HEK293 (cell line): ENCODE measurements at regions not wholly inside any gene's neighbourhood (a gene's known extent, or its start where the extent isn't known, plus 50 kb on each side); places are given as distances from the start of the nearest gene placed in this dataset.

Source experiments
- GLI4 ChIP-seq: fragments of 450-650 bp; formaldehyde crosslinking; IDR thresholded peaks from 2 replicates; pipeline ENCODE4 v1.5.1; 2016; ENCODE audit warnings: missing biosample characterization, missing genetic modification characterization
- KLF9 ChIP-seq: fragments of 450-650 bp; formaldehyde crosslinking; IDR thresholded peaks from 2 replicates; pipeline ENCODE4 v1.5.1; 2016; ENCODE audit warnings: missing biosample characterization, missing genetic modification characterization, low read depth
- ZNF48 ChIP-seq: fragments of 450-650 bp; formaldehyde crosslinking; IDR thresholded peaks from 2 replicates; pipeline ENCODE4 v1.5.1; 2016; ENCODE audit warnings: missing biosample characterization, missing genetic modification characterization
- ZNF660 ChIP-seq: fragments of 450-650 bp; IDR thresholded peaks from 2 replicates; pipeline ENCODE4 v1.5.1; 2018; ENCODE audit warnings: missing biosample characterization, mild to moderate bottlenecking, missing genetic modification characterization
- ZNF670 ChIP-seq: fragments of 450-650 bp; formaldehyde crosslinking; IDR thresholded peaks from 2 replicates; pipeline ENCODE4 v1.5.1; 2016; ENCODE audit warnings: missing biosample characterization, missing genetic modification characterization, low read depth
- TF ChIP-seq, protein P1 (sequence below): fragments of 450-650 bp; formaldehyde crosslinking; IDR thresholded peaks from 2 replicates; pipeline ENCODE4 v1.5.1; 2016; ENCODE audit warnings: missing biosample characterization, missing genetic modification characterization
- TF ChIP-seq, protein P2 (sequence below): fragments of 450-650 bp; formaldehyde crosslinking; IDR thresholded peaks from 2 replicates; pipeline ENCODE4 v1.5.1; 2017; ENCODE audit warnings: missing biosample characterization, missing genetic modification characterization

- TF ChIP-seq, protein P1, sequence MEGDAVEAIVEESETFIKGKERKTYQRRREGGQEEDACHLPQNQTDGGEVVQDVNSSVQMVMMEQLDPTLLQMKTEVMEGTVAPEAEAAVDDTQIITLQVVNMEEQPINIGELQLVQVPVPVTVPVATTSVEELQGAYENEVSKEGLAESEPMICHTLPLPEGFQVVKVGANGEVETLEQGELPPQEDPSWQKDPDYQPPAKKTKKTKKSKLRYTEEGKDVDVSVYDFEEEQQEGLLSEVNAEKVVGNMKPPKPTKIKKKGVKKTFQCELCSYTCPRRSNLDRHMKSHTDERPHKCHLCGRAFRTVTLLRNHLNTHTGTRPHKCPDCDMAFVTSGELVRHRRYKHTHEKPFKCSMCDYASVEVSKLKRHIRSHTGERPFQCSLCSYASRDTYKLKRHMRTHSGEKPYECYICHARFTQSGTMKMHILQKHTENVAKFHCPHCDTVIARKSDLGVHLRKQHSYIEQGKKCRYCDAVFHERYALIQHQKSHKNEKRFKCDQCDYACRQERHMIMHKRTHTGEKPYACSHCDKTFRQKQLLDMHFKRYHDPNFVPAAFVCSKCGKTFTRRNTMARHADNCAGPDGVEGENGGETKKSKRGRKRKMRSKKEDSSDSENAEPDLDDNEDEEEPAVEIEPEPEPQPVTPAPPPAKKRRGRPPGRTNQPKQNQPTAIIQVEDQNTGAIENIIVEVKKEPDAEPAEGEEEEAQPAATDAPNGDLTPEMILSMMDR (tag by site-specific recombination), result no peak
- TF ChIP-seq GLI4 (tag by site-specific recombination), result no peak
- TF ChIP-seq ZNF670, result no peak
- TF ChIP-seq KLF9, result no peak
- TF ChIP-seq, protein P2, sequence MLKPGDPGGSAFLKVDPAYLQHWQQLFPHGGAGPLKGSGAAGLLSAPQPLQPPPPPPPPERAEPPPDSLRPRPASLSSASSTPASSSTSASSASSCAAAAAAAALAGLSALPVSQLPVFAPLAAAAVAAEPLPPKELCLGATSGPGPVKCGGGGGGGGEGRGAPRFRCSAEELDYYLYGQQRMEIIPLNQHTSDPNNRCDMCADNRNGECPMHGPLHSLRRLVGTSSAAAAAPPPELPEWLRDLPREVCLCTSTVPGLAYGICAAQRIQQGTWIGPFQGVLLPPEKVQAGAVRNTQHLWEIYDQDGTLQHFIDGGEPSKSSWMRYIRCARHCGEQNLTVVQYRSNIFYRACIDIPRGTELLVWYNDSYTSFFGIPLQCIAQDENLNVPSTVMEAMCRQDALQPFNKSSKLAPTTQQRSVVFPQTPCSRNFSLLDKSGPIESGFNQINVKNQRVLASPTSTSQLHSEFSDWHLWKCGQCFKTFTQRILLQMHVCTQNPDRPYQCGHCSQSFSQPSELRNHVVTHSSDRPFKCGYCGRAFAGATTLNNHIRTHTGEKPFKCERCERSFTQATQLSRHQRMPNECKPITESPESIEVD, result no peak
- no peak for TF ChIP-seq ZNF660
- no peak for TF ChIP-seq ZNF48 (tag by site-specific recombination)
These were observed 386.6 kb upstream of the DAB2 start for GRCh38 chr5:39811381-39811780.
